Duodenal mucosa (tissue), 2 donors: ENCODE measurements at regions not wholly inside any gene's neighbourhood (a gene's known extent, or its start where the extent isn't known, plus 50 kb on each side); places are given as distances from the start of the nearest gene placed in this dataset.

Experiments
- H3K27ac ChIP-seq: one replicate; pipeline ENCODE4 v1.7.0; 2013; ENCODE audit warnings: low read depth, low read length
- H3K27me3 ChIP-seq, 2 donors: one replicate each; pipeline ENCODE4 v1.7.0; 2013; ENCODE audit warnings: low read length in 2 of 2, control low read depth in 1 of 2; ENCODE audit not compliant: insufficient read depth in 2 of 2, control insufficient read depth in 1 of 2
- H3K36me3 ChIP-seq, 2 donors: one replicate each; pipeline ENCODE4 v1.7.0; 2013; ENCODE audit warnings: low read length in 2 of 2, control low read depth in 1 of 2; ENCODE audit not compliant: insufficient read depth in 2 of 2, control insufficient read depth in 1 of 2
- H3K4me1 ChIP-seq, 2 donors: one replicate each; pipeline ENCODE4 v1.7.0; 2013; ENCODE audit warnings: low read length in 2 of 2, control low read depth in 1 of 2; ENCODE audit not compliant: insufficient read depth in 2 of 2, control insufficient read depth in 1 of 2
- H3K4me3 ChIP-seq, 2 donors: one replicate each; pipeline ENCODE4 v1.7.0; 2013; ENCODE audit warnings: low read length in 2 of 2, low read depth in 1 of 2
- H3K9ac ChIP-seq, 2 donors: one replicate each; pipeline ENCODE4 v1.7.0; 2013; ENCODE audit warnings: low read length in 2 of 2, low read depth in 1 of 2
- H3K9me3 ChIP-seq, 2 donors: one replicate each; pipeline ENCODE4 v1.7.0; 2013; ENCODE audit warnings: low read length in 2 of 2, control low read depth in 1 of 2; ENCODE audit not compliant: control insufficient read depth in 1 of 2

DNA sequence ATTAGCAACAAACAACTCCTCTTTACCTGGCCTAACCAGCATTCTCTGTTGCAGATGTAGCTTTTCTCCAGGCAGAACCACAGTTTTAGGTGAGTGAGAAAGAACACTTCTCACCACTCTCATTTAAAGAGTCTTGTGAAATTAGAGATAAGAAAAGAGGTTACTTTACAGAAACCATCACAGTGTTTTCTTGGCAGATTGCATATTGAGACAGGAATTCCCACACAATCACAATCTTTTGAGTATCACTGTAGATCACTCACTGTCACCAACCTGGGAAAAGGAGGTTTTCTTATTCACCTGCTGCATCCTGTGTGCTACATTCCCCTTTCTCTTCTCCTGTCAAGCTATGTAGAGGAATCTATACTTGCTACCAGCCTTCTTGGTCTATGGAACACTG is 574.6 kb downstream of the SLC4A3 start:
- peaks cover 0 to 7% of the 10 kb centered on the region in 2 donors for H3K9me3 ChIP-seq
- H3K4me3 ChIP-seq = no peak overlapping the region
- no peaks in the 10 kb centered on the region for H3K27me3 ChIP-seq
- H3K4me1 ChIP-seq = no peaks in the 10 kb centered on the region
- no peaks in the 10 kb centered on the region for H3K36me3 ChIP-seq
- no peak overlapping the region for H3K27ac ChIP-seq
- no peak overlapping the region for H3K9ac ChIP-seq

DNA sequence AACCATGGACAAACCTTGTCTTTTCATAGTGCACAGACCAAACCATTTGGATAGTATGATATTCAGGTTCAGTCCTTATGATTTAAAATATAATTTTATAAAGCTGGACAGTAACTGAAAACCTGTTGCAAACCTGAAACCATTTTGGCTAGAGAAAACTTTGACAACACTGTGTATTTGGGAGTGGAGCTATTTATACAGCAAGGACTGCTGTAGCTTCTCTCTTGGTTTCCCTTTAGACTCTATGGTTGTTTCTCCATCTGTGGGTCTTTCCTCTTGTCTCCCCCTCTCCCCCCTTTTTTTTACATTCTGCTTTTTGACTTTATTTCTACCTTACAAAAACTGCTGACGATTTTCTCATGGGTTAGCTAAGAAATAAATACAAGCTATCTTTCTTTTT is 581.7 kb downstream of the SLC4A3 start:
- Histone ChIP-seq H3K4me1 (no peaks in the 10 kb centered on the region), H3K9ac (no peak overlapping the region), H3K27ac (no peak overlapping the region), H3K27me3 (no peaks in the 10 kb centered on the region), H3K9me3 (no peaks in the 10 kb centered on the region), H3K4me3 (no peak overlapping the region), H3K36me3 (no peaks in the 10 kb centered on the region)

DNA sequence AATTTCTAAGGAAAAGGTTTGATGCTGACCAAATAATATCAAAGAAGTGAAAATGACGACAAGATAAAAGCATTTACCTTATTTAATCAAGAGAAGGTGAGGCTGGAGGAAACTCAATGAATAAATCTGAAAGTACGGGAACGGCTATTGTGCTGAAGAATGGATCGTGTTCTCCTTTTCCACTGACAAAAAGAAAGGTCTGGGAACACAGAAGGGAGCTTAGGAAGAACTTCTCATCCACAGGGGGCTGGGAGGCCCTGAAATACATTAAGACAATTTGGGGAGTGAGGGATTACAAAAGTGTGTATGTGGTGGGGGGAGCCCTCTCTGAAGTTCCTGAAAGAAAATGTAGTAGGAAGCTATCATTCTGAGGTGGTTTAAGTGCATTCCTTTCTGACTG is 582.3 kb downstream of the SLC4A3 start:
- no peaks in the 10 kb centered on the region for H3K36me3 ChIP-seq
- no peak overlapping the region for H3K9ac ChIP-seq
- no peaks in the 10 kb centered on the region for H3K4me1 ChIP-seq
- H3K4me3 ChIP-seq = no peak overlapping the region
- H3K27ac ChIP-seq = no peak overlapping the region
- no peaks in the 10 kb centered on the region for H3K27me3 ChIP-seq
- no peaks in the 10 kb centered on the region for H3K9me3 ChIP-seq

GRCh38 chr2:220212296-220213080 is 585.1 kb downstream of the SLC4A3 start:
- no peak overlapping the region for H3K27ac ChIP-seq
- H3K9me3 ChIP-seq = no peaks in the 10 kb centered on the region
- no peak overlapping the region for H3K4me3 ChIP-seq
- no peaks in the 10 kb centered on the region for H3K4me1 ChIP-seq
- no peaks in the 10 kb centered on the region for H3K27me3 ChIP-seq
- no peak overlapping the region for H3K9ac ChIP-seq
- H3K36me3 ChIP-seq = no peaks in the 10 kb centered on the region

DNA sequence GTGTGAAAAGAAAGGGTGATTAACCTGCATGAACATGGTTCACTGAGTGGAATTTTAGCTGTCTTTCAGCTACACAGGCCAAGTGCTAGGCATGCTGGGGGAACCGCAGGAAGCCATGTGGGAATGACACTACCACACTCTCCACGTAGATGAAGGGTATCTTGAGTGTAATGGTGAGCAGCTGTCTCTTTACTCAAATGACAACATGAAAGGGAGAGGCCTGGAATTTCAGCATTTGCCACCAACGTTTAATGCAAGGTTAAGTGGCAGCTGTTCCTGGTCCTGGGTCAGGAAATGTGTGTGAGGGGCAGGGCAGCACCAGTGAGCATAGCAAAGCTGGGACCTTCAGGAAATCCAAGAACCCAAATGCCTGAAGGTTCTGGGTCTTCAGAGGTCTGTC is 588.4 kb downstream of the SLC4A3 start:
- Histone ChIP-seq H3K27me3 (no peaks in the 10 kb centered on the region), H3K9me3 (no peaks in the 10 kb centered on the region), H3K36me3 (no peaks in the 10 kb centered on the region), H3K4me3 (no peak overlapping the region), H3K9ac (no peak overlapping the region), H3K4me1 (no peaks in the 10 kb centered on the region), H3K27ac (no peak overlapping the region)

- no peak overlapping the region for H3K9ac ChIP-seq
- H3K4me3 ChIP-seq = no peak overlapping the region
- H3K27ac ChIP-seq = no peak overlapping the region
- no peaks in the 10 kb centered on the region for H3K36me3 ChIP-seq
- no peaks in the 10 kb centered on the region for H3K9me3 ChIP-seq
- H3K4me1 ChIP-seq = no peaks in the 10 kb centered on the region
- no peaks in the 10 kb centered on the region for H3K27me3 ChIP-seq
These were observed 591.9 kb downstream of the SLC4A3 start for GRCh38 chr2:220219371-220219770.

- H3K27ac ChIP-seq = no peak overlapping the region
- no peaks in the 10 kb centered on the region for H3K36me3 ChIP-seq
- H3K9me3 ChIP-seq = no peaks in the 10 kb centered on the region
- no peak overlapping the region for H3K9ac ChIP-seq
- H3K4me1 ChIP-seq = no peaks in the 10 kb centered on the region
- no peaks in the 10 kb centered on the region for H3K27me3 ChIP-seq
- no peak overlapping the region for H3K4me3 ChIP-seq
These were observed 592.6 kb downstream of the SLC4A3 start for GRCh38 chr2:220220009-220220408.

DNA sequence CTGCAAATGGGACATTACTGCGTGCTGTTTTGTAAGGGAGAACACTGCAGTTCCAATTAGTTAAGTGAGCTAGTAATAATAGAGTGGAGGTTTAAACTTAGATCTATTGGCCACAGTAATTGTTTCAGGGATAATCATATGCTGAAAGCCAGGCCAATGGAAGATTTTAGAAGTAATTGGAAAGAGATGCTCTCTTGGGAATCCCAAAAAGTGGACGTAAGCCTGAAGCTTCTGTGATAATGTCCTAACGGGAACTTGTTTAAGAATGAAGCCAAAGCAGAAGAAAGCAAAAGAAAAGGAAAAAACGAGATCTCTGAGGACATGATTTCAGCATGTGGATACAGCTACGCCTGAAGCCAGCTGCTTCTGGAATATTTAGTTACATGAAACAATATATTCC is 594.6 kb downstream of the SLC4A3 start:
- Histone ChIP-seq H3K4me3 (no peak overlapping the region), H3K4me1 (no peaks in the 10 kb centered on the region), H3K36me3 (no peaks in the 10 kb centered on the region), H3K9ac (no peak overlapping the region), H3K27me3 (no peaks in the 10 kb centered on the region), H3K27ac (no peak overlapping the region), H3K9me3 (no peaks in the 10 kb centered on the region)

- no peak overlapping the region for H3K4me3 ChIP-seq
- H3K9ac ChIP-seq = no peak overlapping the region
- H3K36me3 ChIP-seq = no peaks in the 10 kb centered on the region
- no peaks in the 10 kb centered on the region for H3K4me1 ChIP-seq
- H3K27me3 ChIP-seq = no peaks in the 10 kb centered on the region
- no peaks in the 10 kb centered on the region for H3K9me3 ChIP-seq
- no peak overlapping the region for H3K27ac ChIP-seq
These were observed 597.5 kb downstream of the SLC4A3 start for GRCh38 chr2:220224691-220225543.

DNA sequence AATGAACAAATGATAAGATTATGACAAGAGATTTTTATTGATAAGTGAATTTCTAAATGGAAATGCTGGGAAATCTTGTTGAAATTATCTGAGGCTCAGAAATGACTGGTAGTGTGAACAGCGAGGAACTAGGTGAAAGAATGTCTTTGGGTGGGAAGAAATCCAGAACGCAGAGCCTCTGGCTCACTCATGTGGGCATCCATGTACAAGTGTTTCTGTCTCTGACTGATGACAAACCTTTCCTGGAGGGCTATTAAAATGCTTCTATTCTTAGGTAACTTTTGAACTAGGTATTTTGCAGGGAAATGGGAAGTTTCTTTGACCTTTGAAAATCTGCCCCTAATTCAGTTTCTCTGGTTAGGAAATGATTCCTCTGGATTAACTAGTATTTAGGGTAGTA is 598.6 kb downstream of the SLC4A3 start:
- H3K36me3 ChIP-seq = no peaks in the 10 kb centered on the region
- no peak overlapping the region for H3K27ac ChIP-seq
- H3K4me1 ChIP-seq = no peaks in the 10 kb centered on the region
- H3K27me3 ChIP-seq = no peaks in the 10 kb centered on the region
- H3K9ac ChIP-seq = no peak overlapping the region
- H3K4me3 ChIP-seq = no peak overlapping the region
- no peaks in the 10 kb centered on the region for H3K9me3 ChIP-seq
